Activated naive CD8-positive, alpha-beta T cell treated with anti-CD3 and anti-CD28 coated beads, Interleukin-2, amount 50 U/mL, for 24 hours (primary cell): ENCODE measurements at regions not wholly inside any gene's neighbourhood (a gene's known extent, or its start where the extent isn't known, plus 50 kb on each side); places are given as distances from the start of the nearest gene placed in this dataset.
"Not testable (repeated sequence)": the region's sequence is repeated elsewhere in the genome, so short reads cannot be mapped to it uniquely, and the experiment has no call there.

Source experiments
- ATAC-seq: fragments of 150-1000 bp; cut with Tn5 transposase; one replicate; pipeline ENCODE4 v1.10.0; 2021
- DNase-seq: peaks from one replicate; pipeline ENCODE4 v3.0.0; 2021
- H3K27ac Mint-ChIP-seq: one replicate; pipeline ENCODE4 v1.8.0; 2021; ENCODE audit warnings: mild to moderate bottlenecking, mixed read lengths
- H3K27me3 Mint-ChIP-seq: one replicate; pipeline ENCODE4 v1.8.0; 2021; ENCODE audit warnings: mixed read lengths
- H3K36me3 Mint-ChIP-seq: one replicate; pipeline ENCODE4 v1.8.0; 2021; ENCODE audit warnings: low read depth, mixed read lengths
- H3K4me1 Mint-ChIP-seq: one replicate; pipeline ENCODE4 v1.8.0; 2021; ENCODE audit warnings: mixed read lengths
- H3K4me3 Mint-ChIP-seq: one replicate; pipeline ENCODE4 v1.8.0; 2021; ENCODE audit warnings: mild to moderate bottlenecking, moderate library complexity, mixed read lengths
- H3K9me3 Mint-ChIP-seq: one replicate; pipeline ENCODE4 v1.8.0; 2021; ENCODE audit warnings: mixed read lengths

DNA sequence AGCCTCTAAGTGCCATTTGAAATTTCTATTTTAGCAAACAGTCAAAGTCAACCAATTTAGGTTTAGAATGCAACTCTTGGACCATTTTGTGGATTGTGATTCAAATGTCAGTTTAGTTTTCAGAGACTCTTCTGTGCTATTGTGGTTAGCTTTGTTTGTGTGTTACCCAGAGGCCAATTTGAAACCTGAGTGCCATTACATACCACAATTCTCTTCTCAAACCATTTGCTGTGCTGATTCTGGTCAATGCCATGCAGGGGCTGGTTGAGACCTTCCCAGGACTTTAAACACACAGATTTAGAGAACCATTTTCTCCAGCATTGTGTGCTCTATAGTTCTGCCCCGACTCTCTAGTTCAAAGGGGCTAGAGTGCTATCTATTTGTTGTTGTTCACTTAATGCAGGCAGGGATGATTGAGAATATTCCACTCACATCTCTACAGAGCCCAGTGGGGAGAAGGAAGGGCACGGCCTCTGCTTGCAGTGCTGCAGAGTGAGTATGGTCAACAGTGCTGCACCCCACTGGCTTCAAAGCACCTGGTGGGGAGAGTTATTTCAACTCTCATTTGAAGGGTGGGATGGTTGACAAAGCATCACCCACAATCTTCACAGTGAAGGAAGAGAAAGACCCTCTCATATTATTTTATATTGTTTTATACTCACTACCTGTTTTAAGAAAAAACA lies 738.2 kb downstream of the COL12A1 start:
- no peaks in the 10 kb centered on the region for H3K36me3 Mint-ChIP-seq
- H3K9me3 Mint-ChIP-seq: peaks cover 9% of the 10 kb centered on the region
- ATAC-seq (no peak), DNase-seq (no peak)
- no peaks in the 10 kb centered on the region for H3K27me3 Mint-ChIP-seq
- no peak overlapping the region for H3K27ac Mint-ChIP-seq
- H3K4me3 Mint-ChIP-seq: no peak overlapping the region
- no peaks in the 10 kb centered on the region for H3K4me1 Mint-ChIP-seq

GRCh38 chr6:74466572-74466971 lies 739.3 kb downstream of the COL12A1 start:
- peaks cover 9% of the 10 kb centered on the region for H3K9me3 Mint-ChIP-seq
- H3K4me1 Mint-ChIP-seq: no peaks in the 10 kb centered on the region
- DNase-seq: no peak
- no peak overlapping the region for H3K27ac Mint-ChIP-seq
- H3K4me3 Mint-ChIP-seq: no peak overlapping the region
- no peaks in the 10 kb centered on the region for H3K36me3 Mint-ChIP-seq
- no peak for ATAC-seq
- no peaks in the 10 kb centered on the region for H3K27me3 Mint-ChIP-seq

- Mint-ChIP-seq H3K9me3 (peaks cover 3% of the 10 kb centered on the region), H3K4me1 (no peaks in the 10 kb centered on the region), H3K36me3 (no peaks in the 10 kb centered on the region), H3K27me3 (no peaks in the 10 kb centered on the region), H3K4me3 (no peak overlapping the region), H3K27ac (no peak overlapping the region)
- ATAC-seq: no peak
- no peak for DNase-seq
Observed at GRCh38 chr6:74459260-74459659, 746.6 kb downstream of the COL12A1 start.

DNA sequence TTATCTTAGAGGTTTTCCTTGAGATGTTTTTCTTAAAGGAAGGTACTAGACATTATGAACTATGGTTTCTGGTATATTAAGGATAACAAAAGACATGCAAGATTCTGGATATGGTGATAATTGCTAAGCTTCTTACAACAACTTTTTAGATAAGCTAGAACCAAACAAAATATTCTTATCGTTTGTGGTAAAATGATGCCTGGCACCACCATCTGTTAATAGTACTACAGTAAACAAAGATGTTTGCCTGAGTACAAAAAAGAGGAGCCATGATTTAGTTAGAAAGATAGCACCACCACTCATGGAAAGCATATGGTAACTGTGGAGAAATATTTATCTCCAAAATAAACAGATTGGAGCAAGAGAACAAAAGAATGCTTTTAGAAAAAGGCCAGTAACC lies 747.3 kb downstream of the COL12A1 start:
- Mint-ChIP-seq H3K27ac (no peak overlapping the region), H3K4me1 (no peaks in the 10 kb centered on the region), H3K27me3 (no peaks in the 10 kb centered on the region), H3K36me3 (no peaks in the 10 kb centered on the region), H3K4me3 (no peak overlapping the region), H3K9me3 (peaks cover 3% of the 10 kb centered on the region)
- DNase-seq (no peak), ATAC-seq (no peak)

GRCh38 chr6:74455786-74456185 lies 750.1 kb downstream of the COL12A1 start:
- H3K36me3 Mint-ChIP-seq: no peaks in the 10 kb centered on the region
- H3K27me3 Mint-ChIP-seq: no peaks in the 10 kb centered on the region
- no peak overlapping the region for H3K4me3 Mint-ChIP-seq
- no peaks in the 10 kb centered on the region for H3K4me1 Mint-ChIP-seq
- DNase-seq (no peak), ATAC-seq (no peak)
- H3K9me3 Mint-ChIP-seq: no peaks in the 10 kb centered on the region
- H3K27ac Mint-ChIP-seq: no peak overlapping the region

- no peak for DNase-seq
- no peak for ATAC-seq
- no peaks in the 10 kb centered on the region for H3K27me3 Mint-ChIP-seq
- H3K9me3 Mint-ChIP-seq: no peaks in the 10 kb centered on the region
- H3K4me3 Mint-ChIP-seq: no peak overlapping the region
- H3K36me3 Mint-ChIP-seq: no peaks in the 10 kb centered on the region
- no peaks in the 10 kb centered on the region for H3K4me1 Mint-ChIP-seq
- no peak overlapping the region for H3K27ac Mint-ChIP-seq
Observed at GRCh38 chr6:74451953-74452352, 753.9 kb downstream of the COL12A1 start.

- no peaks in the 10 kb centered on the region for H3K4me1 Mint-ChIP-seq
- no peak overlapping the region for H3K4me3 Mint-ChIP-seq
- ATAC-seq (no peak), DNase-seq (no peak)
- no peak overlapping the region for H3K27ac Mint-ChIP-seq
- no peaks in the 10 kb centered on the region for H3K27me3 Mint-ChIP-seq
- no peaks in the 10 kb centered on the region for H3K9me3 Mint-ChIP-seq
- H3K36me3 Mint-ChIP-seq: no peaks in the 10 kb centered on the region
Observed at GRCh38 chr6:74448850-74449249, 752.8 kb downstream of the CD109 start.

GRCh38 chr6:74447013-74447412 lies 751.0 kb downstream of the CD109 start:
- DNase-seq: no peak
- no peak for ATAC-seq
- no peak overlapping the region for H3K4me3 Mint-ChIP-seq
- H3K27me3 Mint-ChIP-seq: no peaks in the 10 kb centered on the region
- H3K36me3 Mint-ChIP-seq: no peaks in the 10 kb centered on the region
- no peaks in the 10 kb centered on the region for H3K9me3 Mint-ChIP-seq
- no peaks in the 10 kb centered on the region for H3K4me1 Mint-ChIP-seq
- no peak overlapping the region for H3K27ac Mint-ChIP-seq

DNA sequence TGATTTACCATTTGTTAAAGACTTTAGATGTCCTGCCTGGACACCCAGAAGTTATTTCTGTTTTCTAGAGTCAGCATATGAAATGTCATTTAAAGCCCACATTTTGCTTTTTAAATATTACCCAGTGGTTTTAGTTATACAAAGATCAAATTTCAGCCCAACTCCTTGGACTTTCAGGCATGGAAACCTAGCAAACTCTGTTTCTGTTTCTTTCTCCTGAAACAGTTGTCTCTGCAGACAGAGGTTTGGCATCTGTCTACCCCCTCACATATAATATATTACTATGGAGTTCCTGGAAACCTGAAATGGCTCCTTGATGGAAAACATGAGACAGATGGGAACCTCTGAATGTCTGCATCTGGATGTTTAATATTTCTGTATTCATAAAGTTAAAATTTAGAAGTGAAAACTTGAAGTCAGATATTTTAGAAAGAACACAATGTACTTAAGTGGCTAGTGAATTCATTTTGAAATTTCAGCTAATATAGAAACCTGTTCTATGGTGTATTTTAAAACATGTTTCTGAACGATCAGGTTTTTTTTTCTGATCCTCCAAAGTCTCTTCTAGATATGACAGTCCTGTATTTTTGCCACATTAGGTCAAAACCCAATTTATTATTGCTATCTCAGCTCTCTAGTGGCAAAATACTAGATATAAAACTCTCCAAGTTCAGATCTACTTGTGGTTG lies 743.3 kb downstream of the CD109 start:
- H3K4me1 Mint-ChIP-seq: no peaks in the 10 kb centered on the region
- H3K27ac Mint-ChIP-seq: no peak overlapping the region
- no peak for ATAC-seq
- no peak overlapping the region for H3K4me3 Mint-ChIP-seq
- H3K36me3 Mint-ChIP-seq: no peaks in the 10 kb centered on the region
- H3K9me3 Mint-ChIP-seq: no peaks in the 10 kb centered on the region
- no peaks in the 10 kb centered on the region for H3K27me3 Mint-ChIP-seq
- no peak for DNase-seq

DNA sequence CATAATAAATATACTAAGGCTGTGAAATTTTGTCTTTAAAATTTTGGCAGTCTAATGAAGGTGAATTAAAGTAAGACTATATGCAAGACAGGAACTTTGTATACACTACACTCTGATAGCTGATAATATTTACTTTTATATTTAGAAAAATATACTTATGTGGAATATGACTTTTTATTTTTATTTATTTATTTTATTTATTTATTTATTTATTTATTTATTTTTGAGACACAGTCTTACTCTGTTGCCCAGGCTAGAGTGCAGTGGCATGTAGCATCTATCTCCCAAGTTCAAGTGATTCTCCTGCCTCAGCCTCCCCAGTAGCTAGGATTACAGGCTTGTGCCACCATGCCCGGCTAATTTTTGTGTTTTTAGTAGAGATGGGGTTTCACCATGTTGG lies 742.4 kb downstream of the CD109 start:
- H3K4me3 Mint-ChIP-seq, H3K4me1 Mint-ChIP-seq, H3K27me3 Mint-ChIP-seq, H3K36me3 Mint-ChIP-seq, DNase-seq, ATAC-seq, H3K27ac Mint-ChIP-seq, H3K9me3 Mint-ChIP-seq: not testable (repeated sequence)

GRCh38 chr6:74434171-74434570 lies 738.2 kb downstream of the CD109 start:
- Mint-ChIP-seq H3K27ac (no peak overlapping the region), H3K36me3 (no peaks in the 10 kb centered on the region), H3K4me3 (no peak overlapping the region), H3K9me3 (peaks cover 5% of the 10 kb centered on the region), H3K27me3 (no peaks in the 10 kb centered on the region), H3K4me1 (no peaks in the 10 kb centered on the region)
- no peak for ATAC-seq
- no peak for DNase-seq

DNA sequence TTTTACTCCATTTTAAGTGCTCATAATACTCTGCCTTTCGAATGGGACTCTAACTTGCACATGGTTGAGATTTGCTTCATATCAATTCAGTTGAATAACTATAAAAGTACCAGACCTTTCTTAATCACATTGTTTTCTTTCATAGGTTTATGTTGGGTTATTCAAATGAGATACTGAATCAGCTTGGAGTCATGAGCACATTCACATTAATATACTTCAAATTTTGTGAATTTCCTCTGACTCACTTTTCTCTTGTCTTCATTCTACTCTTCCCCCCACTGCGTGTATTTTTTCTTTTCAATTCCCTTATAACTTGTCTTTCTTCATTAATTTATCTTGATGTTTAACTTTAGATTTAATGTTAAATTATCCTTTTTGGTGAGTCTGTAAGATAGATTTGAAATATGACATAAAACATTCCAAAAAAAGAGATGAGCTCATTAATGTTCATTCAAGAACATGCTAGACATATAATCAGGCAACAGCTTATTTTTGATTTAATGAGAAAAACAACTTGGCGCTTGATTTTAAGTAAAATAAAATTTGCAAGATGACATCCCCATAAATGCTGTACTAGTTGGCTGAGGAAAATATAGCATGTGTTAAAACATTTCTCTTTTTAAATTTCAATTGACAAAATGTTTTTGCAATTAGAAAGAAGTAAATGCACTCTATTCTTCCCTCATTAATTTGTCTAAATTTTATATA lies 736.0 kb downstream of the CD109 start:
- Mint-ChIP-seq H3K9me3 (peaks cover 5% of the 10 kb centered on the region), H3K36me3 (no peaks in the 10 kb centered on the region), H3K27me3 (no peaks in the 10 kb centered on the region), H3K4me3 (no peak overlapping the region), H3K4me1 (no peaks in the 10 kb centered on the region), H3K27ac (no peak overlapping the region)
- DNase-seq (no peak), ATAC-seq (no peak)

DNA sequence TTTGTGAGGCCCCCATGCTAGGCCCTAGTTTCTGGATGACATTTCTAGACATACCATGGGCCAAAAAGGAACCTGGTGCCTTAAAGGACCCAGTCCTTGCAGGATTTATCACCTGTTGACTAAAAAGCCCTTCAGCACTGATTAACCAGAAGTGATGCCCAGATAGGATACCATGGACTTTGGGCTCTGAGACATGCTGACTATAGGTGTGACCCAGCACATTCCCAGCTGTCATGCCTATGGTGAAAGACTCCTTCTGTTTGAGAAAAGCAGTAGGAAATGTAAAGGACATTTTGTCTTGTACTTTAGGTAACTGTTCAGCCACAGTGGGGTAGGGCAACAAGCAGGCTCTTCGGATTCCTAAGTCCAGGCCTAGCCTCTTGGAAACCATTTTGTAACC lies 724.2 kb downstream of the CD109 start:
- DNase-seq (no peak), ATAC-seq (no peak)
- H3K27ac Mint-ChIP-seq: no peak overlapping the region
- H3K4me1 Mint-ChIP-seq: no peaks in the 10 kb centered on the region
- H3K9me3 Mint-ChIP-seq: peaks cover 15% of the 10 kb centered on the region
- no peak overlapping the region for H3K4me3 Mint-ChIP-seq
- no peaks in the 10 kb centered on the region for H3K36me3 Mint-ChIP-seq
- no peaks in the 10 kb centered on the region for H3K27me3 Mint-ChIP-seq

- H3K27ac Mint-ChIP-seq: no peak overlapping the region
- no peaks in the 10 kb centered on the region for H3K36me3 Mint-ChIP-seq
- DNase-seq: no peak
- H3K27me3 Mint-ChIP-seq: no peaks in the 10 kb centered on the region
- H3K9me3 Mint-ChIP-seq: no peaks in the 10 kb centered on the region
- no peak for ATAC-seq
- no peak overlapping the region for H3K4me3 Mint-ChIP-seq
- no peaks in the 10 kb centered on the region for H3K4me1 Mint-ChIP-seq
Observed at GRCh38 chr6:74415056-74415455, 719.1 kb downstream of the CD109 start.

GRCh38 chr6:74410630-74411029 lies 714.6 kb downstream of the CD109 start:
- Mint-ChIP-seq H3K9me3 (no peaks in the 10 kb centered on the region), H3K4me1 (no peaks in the 10 kb centered on the region), H3K27ac (no peak overlapping the region), H3K4me3 (no peak overlapping the region), H3K36me3 (no peaks in the 10 kb centered on the region), H3K27me3 (no peaks in the 10 kb centered on the region)
- no peak for DNase-seq
- ATAC-seq: no peak
